WERI-Rb-1 (cell line): ENCODE measurements at regions not wholly inside any gene's neighbourhood (a gene's known extent, or its start where the extent isn't known, plus 50 kb on each side); places are given as distances from the start of the nearest gene placed in this dataset.

ENCODE experiments used
- DNase-seq: peaks from one replicate; pipeline ENCODE4 v3.0.0-alpha.2; 2020
- H3K27ac ChIP-seq: fragments of 250-450 bp; sonication (Bioruptor Pico); 2 replicates; pipeline ENCODE4 v1.5.1; 2020; ENCODE audit warnings: mild to moderate bottlenecking, moderate library complexity
- H3K27me3 ChIP-seq: fragments of 250-450 bp; sonication (Bioruptor Pico); 2 replicates; pipeline ENCODE4 v1.5.1; 2021; ENCODE audit warnings: mild to moderate bottlenecking, low read depth, moderate library complexity; ENCODE audit not compliant: insufficient read depth, severe bottlenecking
- H3K36me3 ChIP-seq: fragments of 250-450 bp; sonication (Bioruptor Pico); 2 replicates; pipeline ENCODE4 v1.5.1; 2020; ENCODE audit warnings: mild to moderate bottlenecking, moderate library complexity
- H3K4me3 ChIP-seq: 2 replicates; pipeline ENCODE4 v1.5.1; 2011; ENCODE audit warnings: low read depth, mild to moderate bottlenecking, control low read depth, low read length
- H3K9me3 ChIP-seq: fragments of 250-450 bp; sonication (Bioruptor Pico); 2 replicates; pipeline ENCODE4 v1.5.1; 2021; ENCODE audit warnings: mild to moderate bottlenecking, moderate library complexity; ENCODE audit not compliant: severe bottlenecking
- TF ChIP-seq, protein P1 (sequence below): IDR thresholded peaks from 2 replicates; pipeline ENCODE4 v1.5.1; 2011; ENCODE audit warnings: low read depth, mild to moderate bottlenecking, control low read depth, inconsistent platforms, low read length

DNA sequence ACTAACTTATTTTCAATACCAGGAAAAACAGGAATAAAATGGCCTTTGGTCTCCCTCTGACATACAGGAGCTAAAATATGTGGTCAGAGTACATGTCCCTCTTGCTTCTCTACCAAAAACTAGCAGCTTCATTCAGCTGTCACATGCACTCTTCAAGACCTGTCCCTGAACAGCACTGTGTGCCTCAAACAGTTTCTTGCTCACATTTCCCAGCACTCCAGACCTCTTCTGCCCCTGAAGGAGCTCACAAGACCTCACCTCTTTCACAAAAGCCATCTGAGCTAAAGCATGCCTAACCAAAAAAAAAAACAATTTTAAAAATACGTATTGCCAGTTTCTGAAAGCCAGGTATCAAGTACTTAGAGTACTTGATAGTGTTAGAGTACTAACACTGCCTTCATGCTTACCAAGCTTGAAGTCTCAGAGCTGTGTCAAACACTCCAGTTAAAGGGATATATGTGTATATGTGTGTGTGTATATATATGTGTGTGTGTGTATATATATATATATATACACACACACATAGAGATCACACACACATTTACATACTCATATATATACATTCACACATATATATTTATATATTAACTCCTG lies 148.3 kb upstream of the POU3F2 start:
- TF ChIP-seq, protein P1, sequence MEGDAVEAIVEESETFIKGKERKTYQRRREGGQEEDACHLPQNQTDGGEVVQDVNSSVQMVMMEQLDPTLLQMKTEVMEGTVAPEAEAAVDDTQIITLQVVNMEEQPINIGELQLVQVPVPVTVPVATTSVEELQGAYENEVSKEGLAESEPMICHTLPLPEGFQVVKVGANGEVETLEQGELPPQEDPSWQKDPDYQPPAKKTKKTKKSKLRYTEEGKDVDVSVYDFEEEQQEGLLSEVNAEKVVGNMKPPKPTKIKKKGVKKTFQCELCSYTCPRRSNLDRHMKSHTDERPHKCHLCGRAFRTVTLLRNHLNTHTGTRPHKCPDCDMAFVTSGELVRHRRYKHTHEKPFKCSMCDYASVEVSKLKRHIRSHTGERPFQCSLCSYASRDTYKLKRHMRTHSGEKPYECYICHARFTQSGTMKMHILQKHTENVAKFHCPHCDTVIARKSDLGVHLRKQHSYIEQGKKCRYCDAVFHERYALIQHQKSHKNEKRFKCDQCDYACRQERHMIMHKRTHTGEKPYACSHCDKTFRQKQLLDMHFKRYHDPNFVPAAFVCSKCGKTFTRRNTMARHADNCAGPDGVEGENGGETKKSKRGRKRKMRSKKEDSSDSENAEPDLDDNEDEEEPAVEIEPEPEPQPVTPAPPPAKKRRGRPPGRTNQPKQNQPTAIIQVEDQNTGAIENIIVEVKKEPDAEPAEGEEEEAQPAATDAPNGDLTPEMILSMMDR: no peak
- Histone ChIP-seq H3K4me3 (no peak overlapping the region), H3K27me3 (no peaks in the 10 kb centered on the region), H3K27ac (no peak overlapping the region), H3K36me3 (no peaks in the 10 kb centered on the region), H3K9me3 (no peaks in the 10 kb centered on the region)
- DNase-seq: no peak

- no peak for DNase-seq
- TF ChIP-seq, protein P1: no peak
- H3K4me3 ChIP-seq: no peak overlapping the region
- H3K27ac ChIP-seq: no peak overlapping the region
- no peaks in the 10 kb centered on the region for H3K36me3 ChIP-seq
- no peaks in the 10 kb centered on the region for H3K27me3 ChIP-seq
- no peaks in the 10 kb centered on the region for H3K9me3 ChIP-seq
Measured at GRCh38 chr6:98687752-98688151, 146.6 kb upstream of the POU3F2 start.

DNA sequence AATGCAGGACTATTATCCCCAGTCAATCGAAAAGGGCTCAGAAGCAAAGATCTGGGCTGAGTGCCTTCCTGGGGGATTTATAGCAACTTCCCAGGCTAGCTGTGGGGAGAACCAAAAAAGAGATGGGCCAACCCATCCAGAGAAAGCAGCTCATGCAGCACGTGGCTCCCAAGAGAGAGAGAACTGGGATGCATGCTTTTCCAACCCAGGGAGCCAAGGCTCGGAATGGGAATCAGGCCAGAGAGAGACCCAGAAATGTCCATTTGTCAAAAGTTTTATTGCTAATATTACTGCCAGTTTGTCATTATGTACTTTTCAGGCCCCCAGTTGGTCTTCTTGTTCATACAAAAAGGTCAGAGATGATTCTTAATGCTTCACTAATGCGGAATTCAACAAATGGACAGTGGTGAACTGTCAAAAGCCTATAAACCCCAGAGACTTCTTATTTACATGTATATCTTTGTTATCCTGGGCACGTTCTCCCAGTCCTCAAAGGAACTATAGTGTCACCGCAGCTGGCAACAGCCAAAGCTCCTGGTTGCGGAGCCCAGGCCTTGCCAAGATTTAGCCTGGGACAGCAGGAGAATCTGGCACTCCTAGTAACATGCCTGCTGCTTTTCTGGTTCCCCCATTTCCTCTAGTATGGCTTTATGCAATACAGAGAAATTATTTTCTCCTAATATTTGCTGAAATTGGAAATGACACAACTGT lies 139.1 kb upstream of the POU3F2 start:
- TF ChIP-seq, protein P1: no peak
- no peaks in the 10 kb centered on the region for H3K36me3 ChIP-seq
- H3K4me3 ChIP-seq: no peak overlapping the region
- H3K9me3 ChIP-seq: no peaks in the 10 kb centered on the region
- H3K27ac ChIP-seq: no peak overlapping the region
- DNase-seq: no peak
- no peaks in the 10 kb centered on the region for H3K27me3 ChIP-seq

- DNase-seq: no peak
- no peak overlapping the region for H3K4me3 ChIP-seq
- H3K27me3 ChIP-seq: no peaks in the 10 kb centered on the region
- H3K9me3 ChIP-seq: no peaks in the 10 kb centered on the region
- no peaks in the 10 kb centered on the region for H3K36me3 ChIP-seq
- TF ChIP-seq, protein P1: no peak
- no peak overlapping the region for H3K27ac ChIP-seq
Measured at GRCh38 chr6:98711380-98711779, 123.0 kb upstream of the POU3F2 start.

DNA sequence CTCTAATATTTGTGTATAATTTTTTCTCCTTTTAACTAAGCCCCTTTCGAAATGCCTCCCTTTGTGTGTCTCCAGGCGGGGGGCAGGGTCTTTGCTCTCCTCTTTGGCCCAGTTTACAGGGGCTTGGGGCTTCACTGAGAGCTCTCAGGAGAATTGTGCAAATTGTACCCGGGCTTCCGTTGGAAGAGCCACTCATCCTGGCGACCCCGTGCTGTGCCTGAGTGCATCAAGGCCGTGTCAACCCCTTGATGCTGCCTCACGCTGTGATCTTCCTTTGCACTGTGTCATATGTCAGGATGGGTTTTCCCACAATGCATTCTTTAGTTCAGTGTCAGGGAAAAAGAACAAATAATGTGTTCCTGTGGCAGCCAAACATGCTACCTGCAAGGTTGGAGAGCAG lies 118.0 kb upstream of the POU3F2 start:
- no peak overlapping the region for H3K27ac ChIP-seq
- no peaks in the 10 kb centered on the region for H3K36me3 ChIP-seq
- no peaks in the 10 kb centered on the region for H3K27me3 ChIP-seq
- DNase-seq: no peak
- no peaks in the 10 kb centered on the region for H3K9me3 ChIP-seq
- H3K4me3 ChIP-seq: no peak overlapping the region
- TF ChIP-seq, protein P1: no peak
